ENCODE measurements at regions not wholly inside any gene's neighbourhood (a gene's known extent, or its start where the extent isn't known, plus 50 kb on each side); places are given as distances from the start of the nearest gene placed in this dataset.

DNA sequence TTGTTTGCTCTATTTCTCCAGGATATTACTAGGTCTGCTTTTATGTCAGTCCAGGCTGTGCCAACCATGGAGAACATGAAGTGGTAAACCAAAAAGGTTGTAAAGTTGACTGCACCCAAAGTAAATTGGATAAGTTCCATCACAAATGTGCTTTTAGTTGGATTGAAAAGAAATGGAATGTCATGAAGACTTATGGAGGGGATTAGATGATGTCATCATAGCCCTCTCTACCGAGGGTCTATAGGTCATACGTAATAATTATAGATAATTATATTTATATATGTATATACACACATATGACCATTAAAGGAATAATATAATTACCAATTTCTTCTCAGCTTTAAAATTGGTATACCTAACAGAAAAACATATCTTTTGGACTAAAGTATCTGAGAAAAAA lies 714.9 kb downstream of the NOVA1 start:
- Histone ChIP-seq H3K36me3 (no peaks in the 10 kb centered on the region), H3K27me3 (no peaks in the 10 kb centered on the region), H3K27ac (no peak overlapping the region), H3K4me3 (no peak overlapping the region), H3K9me3 (no peaks in the 10 kb centered on the region), H3K4me1 (no peaks in the 10 kb centered on the region)
- WGBS, 4 donors, result 76 to 86% (median 79%) methylated on average over 2 of the region's 2 CpGs
- intact Hi-C loops (cut with DNase I), result no loop called here
- DNase-seq (no peak), ATAC-seq (no peak)
- TF ChIP-seq, protein P1, sequence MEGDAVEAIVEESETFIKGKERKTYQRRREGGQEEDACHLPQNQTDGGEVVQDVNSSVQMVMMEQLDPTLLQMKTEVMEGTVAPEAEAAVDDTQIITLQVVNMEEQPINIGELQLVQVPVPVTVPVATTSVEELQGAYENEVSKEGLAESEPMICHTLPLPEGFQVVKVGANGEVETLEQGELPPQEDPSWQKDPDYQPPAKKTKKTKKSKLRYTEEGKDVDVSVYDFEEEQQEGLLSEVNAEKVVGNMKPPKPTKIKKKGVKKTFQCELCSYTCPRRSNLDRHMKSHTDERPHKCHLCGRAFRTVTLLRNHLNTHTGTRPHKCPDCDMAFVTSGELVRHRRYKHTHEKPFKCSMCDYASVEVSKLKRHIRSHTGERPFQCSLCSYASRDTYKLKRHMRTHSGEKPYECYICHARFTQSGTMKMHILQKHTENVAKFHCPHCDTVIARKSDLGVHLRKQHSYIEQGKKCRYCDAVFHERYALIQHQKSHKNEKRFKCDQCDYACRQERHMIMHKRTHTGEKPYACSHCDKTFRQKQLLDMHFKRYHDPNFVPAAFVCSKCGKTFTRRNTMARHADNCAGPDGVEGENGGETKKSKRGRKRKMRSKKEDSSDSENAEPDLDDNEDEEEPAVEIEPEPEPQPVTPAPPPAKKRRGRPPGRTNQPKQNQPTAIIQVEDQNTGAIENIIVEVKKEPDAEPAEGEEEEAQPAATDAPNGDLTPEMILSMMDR (IDR thresholded peaks at IDR 0.05), result no peak
- no peak for TF ChIP-seq POLR2A (IDR thresholded peaks at IDR 0.05)

- Histone ChIP-seq H3K27ac (no peak overlapping the region), H3K36me3 (no peaks in the 10 kb centered on the region), H3K9me3 (no peaks in the 10 kb centered on the region), H3K27me3 (no peaks in the 10 kb centered on the region), H3K4me3 (no peak overlapping the region), H3K4me1 (no peaks in the 10 kb centered on the region)
- DNase-seq (no peak), ATAC-seq (no peak)
- intact Hi-C loops (cut with DNase I), result no loop called here
- 55 to 72% (median 64%) methylated on average over 2 of the region's 2 CpGs for WGBS, 4 donors
- TF ChIP-seq, protein P1 (IDR thresholded peaks at IDR 0.05), result no peak
- TF ChIP-seq POLR2A (IDR thresholded peaks at IDR 0.05), result no peak
Measured at GRCh38 chr14:25875475-25875874, 722.4 kb downstream of the NOVA1 start.

GRCh38 chr14:25869854-25870253 lies 728.0 kb downstream of the NOVA1 start:
- 68 to 88% (median 78%) methylated on average over 3 of the region's 3 CpGs for WGBS, 4 donors
- ATAC-seq (no peak), DNase-seq (no peak)
- Histone ChIP-seq H3K36me3 (no peaks in the 10 kb centered on the region), H3K27me3 (no peaks in the 10 kb centered on the region), H3K27ac (no peak overlapping the region), H3K4me3 (no peak overlapping the region), H3K4me1 (no peaks in the 10 kb centered on the region), H3K9me3 (no peaks in the 10 kb centered on the region)
- TF ChIP-seq, protein P1 (IDR thresholded peaks at IDR 0.05), result no peak
- no peak for TF ChIP-seq POLR2A (IDR thresholded peaks at IDR 0.05)
- intact Hi-C loops (cut with DNase I), result no loop called here

GRCh38 chr14:25868521-25869314 lies 729.1 kb downstream of the NOVA1 start:
- Histone ChIP-seq H3K36me3 (no peaks in the 10 kb centered on the region), H3K27me3 (no peaks in the 10 kb centered on the region), H3K4me3 (no peak overlapping the region), H3K4me1 (no peaks in the 10 kb centered on the region), H3K9me3 (no peaks in the 10 kb centered on the region), H3K27ac (no peak overlapping the region)
- no peak for TF ChIP-seq POLR2A (IDR thresholded peaks at IDR 0.05)
- ATAC-seq, result no peak
- DNase-seq, result no peak
- WGBS, 4 donors, result 51 to 56% (median 54%) methylated on average over 6 of the region's 6 CpGs
- intact Hi-C loops (cut with DNase I), result no loop called here

- ATAC-seq, result no peak
- TF ChIP-seq, protein P1 (IDR thresholded peaks at IDR 0.05), result no peak
- TF ChIP-seq POLR2A (IDR thresholded peaks at IDR 0.05), result no peak
- WGBS, 4 donors, result 62 to 79% (median 77%) methylated on average over 1 of the region's 1 CpG
- no peak for DNase-seq
- H3K9me3 ChIP-seq, result no peaks in the 10 kb centered on the region
- H3K27ac ChIP-seq, result no peak overlapping the region
- no peaks in the 10 kb centered on the region for H3K36me3 ChIP-seq
- no peak overlapping the region for H3K4me3 ChIP-seq
- H3K27me3 ChIP-seq, result no peaks in the 10 kb centered on the region
- H3K4me1 ChIP-seq, result no peaks in the 10 kb centered on the region
- intact Hi-C loops (cut with DNase I), result no loop called here
Measured at GRCh38 chr14:25861406-25861805, 736.4 kb downstream of the NOVA1 start.
